Endothelial cell of umbilical vein (primary cell): ENCODE measurements at regions not wholly inside any gene's neighbourhood (a gene's known extent, or its start where the extent isn't known, plus 50 kb on each side); places are given as distances from the start of the nearest gene placed in this dataset.

Experiments
- EZH2 ChIP-seq: IDR thresholded peaks from 2 replicates; pipeline ENCODE4 v1.6.1; 2012; ENCODE audit warnings: borderline replicate concordance, low read depth, mild to moderate bottlenecking, moderate library complexity, low read length, inconsistent platforms; ENCODE audit not compliant: severe bottlenecking
- FOS ChIP-seq: IDR thresholded peaks from 2 replicates; pipeline ENCODE4 v1.6.1; 2011; ENCODE audit warnings: mild to moderate bottlenecking, low read length, moderate library complexity, borderline replicate concordance; ENCODE audit not compliant: insufficient read depth
- GATA2 ChIP-seq: IDR thresholded peaks from 2 replicates; pipeline ENCODE4 v1.7.0; 2011; ENCODE audit warnings: low read depth, mild to moderate bottlenecking, moderate library complexity, mixed read lengths, low read length; ENCODE audit not compliant: insufficient read length, insufficient read depth
- JUN ChIP-seq: IDR thresholded peaks from 2 replicates; pipeline ENCODE4 v1.6.1; 2011; ENCODE audit warnings: borderline replicate concordance, low read depth; ENCODE audit not compliant: insufficient read length, insufficient read depth
- MYC ChIP-seq: IDR thresholded peaks from one replicate; pipeline ENCODE4 v1.6.1; 2011; ENCODE audit warnings: mild to moderate bottlenecking, low read depth, low read length
- POLR2A ChIP-seq: IDR thresholded peaks from 2 replicates; pipeline ENCODE4 v1.6.1; 2012; ENCODE audit warnings: low read depth, mild to moderate bottlenecking, control low read depth, low read length
- POLR2AphosphoS5 ChIP-seq: IDR thresholded peaks from 2 replicates; pipeline ENCODE4 v1.6.1; 2012; ENCODE audit warnings: low read depth, mild to moderate bottlenecking, control low read depth, low read length, moderate library complexity; ENCODE audit not compliant: insufficient read depth
- TF ChIP-seq, protein P1 (sequence below): IDR thresholded peaks from 2 replicates; pipeline ENCODE4 v1.6.1; 2011; ENCODE audit not compliant: insufficient read depth, insufficient read length
- TF ChIP-seq, protein P2 (sequence below), 2 donors: IDR thresholded peaks; 1 replicate in 1 of 2; 2 replicates in 1 of 2; pipeline ENCODE4 v1.5.1; 2011; ENCODE audit warnings: low read length in 2 of 2, mild to moderate bottlenecking in 2 of 2, moderate library complexity in 2 of 2, control low read depth in 1 of 2, inconsistent platforms in 1 of 2, low read depth in 1 of 2; ENCODE audit not compliant: insufficient read depth in 1 of 2; ENCODE audit errors: extremely low read depth in 1 of 2

DNA sequence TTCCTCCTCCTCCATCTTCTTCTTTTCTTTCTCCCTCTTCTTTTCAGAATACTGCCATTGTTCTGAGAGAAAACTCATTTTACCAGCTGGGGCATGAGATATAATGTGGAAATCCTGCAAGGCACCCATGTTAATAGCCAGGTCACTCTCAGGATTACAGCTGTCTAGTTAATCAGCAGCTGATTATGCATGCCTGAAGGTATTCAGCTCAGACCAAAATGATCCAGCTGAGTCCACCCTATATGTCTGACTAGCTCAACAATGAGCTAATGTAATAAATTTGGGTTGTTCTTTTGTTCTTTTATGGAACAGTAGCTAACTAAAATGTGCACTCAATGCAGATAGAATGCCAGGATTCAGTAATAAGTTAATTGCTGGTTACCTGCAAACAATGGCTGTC lies 441.4 kb downstream of the KDM5D start:
- TF ChIP-seq EZH2: no peak
- no peak for TF ChIP-seq POLR2A
- TF ChIP-seq, protein P1, sequence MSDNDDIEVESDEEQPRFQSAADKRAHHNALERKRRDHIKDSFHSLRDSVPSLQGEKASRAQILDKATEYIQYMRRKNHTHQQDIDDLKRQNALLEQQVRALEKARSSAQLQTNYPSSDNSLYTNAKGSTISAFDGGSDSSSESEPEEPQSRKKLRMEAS: no peak
- TF ChIP-seq, protein P2, sequence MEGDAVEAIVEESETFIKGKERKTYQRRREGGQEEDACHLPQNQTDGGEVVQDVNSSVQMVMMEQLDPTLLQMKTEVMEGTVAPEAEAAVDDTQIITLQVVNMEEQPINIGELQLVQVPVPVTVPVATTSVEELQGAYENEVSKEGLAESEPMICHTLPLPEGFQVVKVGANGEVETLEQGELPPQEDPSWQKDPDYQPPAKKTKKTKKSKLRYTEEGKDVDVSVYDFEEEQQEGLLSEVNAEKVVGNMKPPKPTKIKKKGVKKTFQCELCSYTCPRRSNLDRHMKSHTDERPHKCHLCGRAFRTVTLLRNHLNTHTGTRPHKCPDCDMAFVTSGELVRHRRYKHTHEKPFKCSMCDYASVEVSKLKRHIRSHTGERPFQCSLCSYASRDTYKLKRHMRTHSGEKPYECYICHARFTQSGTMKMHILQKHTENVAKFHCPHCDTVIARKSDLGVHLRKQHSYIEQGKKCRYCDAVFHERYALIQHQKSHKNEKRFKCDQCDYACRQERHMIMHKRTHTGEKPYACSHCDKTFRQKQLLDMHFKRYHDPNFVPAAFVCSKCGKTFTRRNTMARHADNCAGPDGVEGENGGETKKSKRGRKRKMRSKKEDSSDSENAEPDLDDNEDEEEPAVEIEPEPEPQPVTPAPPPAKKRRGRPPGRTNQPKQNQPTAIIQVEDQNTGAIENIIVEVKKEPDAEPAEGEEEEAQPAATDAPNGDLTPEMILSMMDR (IDR thresholded peaks at IDR 0.05; ENCODE audit: extremely low read depth in 1 of 2, insufficient read depth in 1 of 2, low read depth in 1 of 2, low read length in 2 of 2): no peak
- TF ChIP-seq GATA2: no peak
- no peak for TF ChIP-seq MYC
- no peak for TF ChIP-seq JUN
- TF ChIP-seq POLR2AphosphoS5: no peak
- no peak for TF ChIP-seq FOS
